Breast epithelium (tissue), 3 donors: ENCODE measurements at regions not wholly inside any gene's neighbourhood (a gene's known extent, or its start where the extent isn't known, plus 50 kb on each side); places are given as distances from the start of the nearest gene placed in this dataset.

Source experiments
- CTCF ChIP-seq, 3 donors: fragments of 450-650 bp; IDR thresholded peaks; one replicate each; pipeline ENCODE4 v1.5.1; 2016 to 2017; ENCODE audit warnings: antibody characterized with exemption in 3 of 3, mild to moderate bottlenecking in 3 of 3, moderate library complexity in 3 of 3
- POLR2A ChIP-seq: fragments of 450-650 bp; IDR thresholded peaks from one replicate; pipeline ENCODE4 v1.6.1; 2016; ENCODE audit warnings: antibody characterized with exemption, mild to moderate bottlenecking, moderate library complexity

DNA sequence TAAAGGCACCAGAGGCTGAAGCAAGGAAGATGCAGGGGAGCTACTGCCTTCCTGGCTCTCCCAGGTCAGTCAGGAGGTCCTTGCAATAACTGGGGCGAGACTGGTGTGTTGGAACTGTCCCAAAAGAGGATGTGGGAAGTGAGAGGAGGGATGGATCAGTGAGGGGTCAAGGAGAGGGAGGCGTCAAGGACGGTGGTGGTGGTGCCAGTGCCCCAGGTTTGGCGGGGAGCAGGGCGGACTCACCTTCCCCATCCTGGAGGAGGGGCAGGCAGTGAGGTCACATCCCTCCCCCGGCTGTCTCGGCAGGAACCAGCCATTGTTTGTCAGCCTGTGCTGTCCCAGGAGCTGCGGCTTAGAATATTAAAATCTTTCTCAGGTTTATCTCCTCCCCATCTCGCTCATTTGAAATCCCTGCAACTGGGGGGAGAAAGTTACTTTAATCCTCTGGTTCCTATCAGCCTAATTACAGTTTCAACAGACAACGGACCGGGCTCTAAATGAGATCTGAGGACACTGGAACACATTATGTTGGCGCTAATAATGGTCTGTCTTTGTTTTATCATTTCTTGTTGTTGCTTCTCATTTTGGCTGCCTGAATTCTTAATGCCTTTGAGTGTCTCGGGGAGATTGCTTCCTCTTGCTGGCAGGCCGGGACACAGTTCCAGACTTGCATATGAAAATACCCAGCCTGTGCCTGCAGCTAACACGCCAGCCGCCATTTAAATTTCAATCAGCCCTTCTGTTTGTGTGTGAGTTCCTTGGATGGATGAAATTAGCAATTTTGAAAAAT, 387.5 kb downstream of the RPS24 start:
- TF ChIP-seq CTCF (IDR thresholded peaks at IDR 0.05) (no peak), POLR2A (no peak)
